PC-9 (cell line): ENCODE measurements at regions not wholly inside any gene's neighbourhood (a gene's known extent, or its start where the extent isn't known, plus 50 kb on each side); places are given as distances from the start of the nearest gene placed in this dataset.

ENCODE experiments used
- CTCF ChIP-seq: fragments of 200-600 bp; sonication (generic); conservative IDR thresholded peaks from 2 replicates; pipeline ENCODE4 v1.6.1; 2017; ENCODE audit warnings: mixed run types, antibody characterized with exemption, mild to moderate bottlenecking, moderate library complexity
- EZH2 ChIP-seq: fragments of 200-600 bp; sonication (generic); IDR thresholded peaks from 2 replicates; pipeline ENCODE4 v1.8.0; 2017; ENCODE audit warnings: antibody characterized with exemption, low read depth

GRCh38 chr1:87652176-87652575 is 323.5 kb downstream of the LMO4 start:
- TF ChIP-seq CTCF (no peak), EZH2 (no peak)
